ENCODE measurements at regions not wholly inside any gene's neighbourhood (a gene's known extent, or its start where the extent isn't known, plus 50 kb on each side); places are given as distances from the start of the nearest gene placed in this dataset.

GRCh38 chr6:74750826-74751225, 455.0 kb downstream of the COL12A1 start:
- H3K36me3 ChIP-seq = no peaks in the 10 kb centered on the region

GRCh38 chr6:74749211-74750147, 456.4 kb downstream of the COL12A1 start:
- ATAC-seq (ENCODE audit: insufficient number of reproducible peaks, low FRiP score, low read depth) (no peak), DNase-seq (ENCODE audit: low spot score) (no peak)
- H3K27me3 ChIP-seq (replicated peaks; ENCODE audit: insufficient read depth) = no peaks in the 10 kb centered on the region
- peaks cover 0 to 13% of the 10 kb centered on the region in 2 donors for H3K4me1 ChIP-seq (ENCODE audit: control insufficient read depth in 1 of 2, low read depth in 2 of 2)
- no peak overlapping the region for H3K4me3 ChIP-seq
- H3K9me3 ChIP-seq = no peaks in the 10 kb centered on the region
- no peak for TF ChIP-seq CTCF (IDR thresholded peaks at IDR 0.05)
- H3K27ac ChIP-seq = no peak overlapping the region
- H3K36me3 ChIP-seq = no peaks in the 10 kb centered on the region

More at GRCh38 chr6:74750826-74751225, 455.0 kb downstream of the COL12A1 start:
- Histone ChIP-seq H3K4me3 (no peak overlapping the region), H3K27ac (no peak overlapping the region), H3K9me3 (no peaks in the 10 kb centered on the region), H3K4me1 (ENCODE audit: control insufficient read depth in 1 of 2, low read depth in 2 of 2) (peaks cover 0 to 13% of the 10 kb centered on the region in 2 donors), H3K27me3 (replicated peaks; ENCODE audit: insufficient read depth) (no peaks in the 10 kb centered on the region)
- no peak for ATAC-seq (ENCODE audit: insufficient number of reproducible peaks, low FRiP score, low read depth)
- no peak for TF ChIP-seq CTCF (IDR thresholded peaks at IDR 0.05)
- no peak for DNase-seq (ENCODE audit: low spot score)

- Histone ChIP-seq H3K36me3 (no peaks in the 10 kb centered on the region), H3K27ac (no peak overlapping the region), H3K9me3 (no peaks in the 10 kb centered on the region), H3K27me3 (replicated peaks; ENCODE audit: insufficient read depth) (no peaks in the 10 kb centered on the region), H3K4me3 (no peak overlapping the region), H3K4me1 (ENCODE audit: control insufficient read depth in 1 of 2, low read depth in 2 of 2) (peaks cover 0 to 13% of the 10 kb centered on the region in 2 donors)
- ATAC-seq (ENCODE audit: insufficient number of reproducible peaks, low FRiP score, low read depth) (no peak), DNase-seq (ENCODE audit: low spot score) (no peak)
- TF ChIP-seq CTCF (IDR thresholded peaks at IDR 0.05) = no peak
These were observed 460.2 kb downstream of the COL12A1 start for GRCh38 chr6:74745670-74746069.

- Histone ChIP-seq H3K4me1 (ENCODE audit: control insufficient read depth in 1 of 2, low read depth in 2 of 2) (no peaks in the 10 kb centered on the region), H3K36me3 (no peaks in the 10 kb centered on the region), H3K4me3 (no peak overlapping the region), H3K27me3 (replicated peaks; ENCODE audit: insufficient read depth) (no peaks in the 10 kb centered on the region), H3K27ac (no peak overlapping the region), H3K9me3 (no peaks in the 10 kb centered on the region)
- TF ChIP-seq CTCF (IDR thresholded peaks at IDR 0.05) = no peak
- no peak for DNase-seq (ENCODE audit: low spot score)
- ATAC-seq (ENCODE audit: insufficient number of reproducible peaks, low FRiP score, low read depth) = no peak
These were observed 462.9 kb downstream of the COL12A1 start for GRCh38 chr6:74742793-74743508.

GRCh38 chr6:74741646-74742045, 464.2 kb downstream of the COL12A1 start:
- Histone ChIP-seq H3K9me3 (peaks cover 3% of the 10 kb centered on the region), H3K27ac (no peak overlapping the region), H3K4me1 (ENCODE audit: control insufficient read depth in 1 of 2, low read depth in 2 of 2) (no peaks in the 10 kb centered on the region), H3K4me3 (no peak overlapping the region), H3K27me3 (replicated peaks; ENCODE audit: insufficient read depth) (no peaks in the 10 kb centered on the region), H3K36me3 (no peaks in the 10 kb centered on the region)
- no peak for DNase-seq (ENCODE audit: low spot score)
- no peak for TF ChIP-seq CTCF (IDR thresholded peaks at IDR 0.05)
- ATAC-seq (ENCODE audit: insufficient number of reproducible peaks, low FRiP score, low read depth) = no peak

All from thoracic aorta (tissue), 2 donors.